ENCODE measurements at regions not wholly inside any gene's neighbourhood (a gene's known extent, or its start where the extent isn't known, plus 50 kb on each side); places are given as distances from the start of the nearest gene placed in this dataset.

- no peak for DNase-seq
- TF ChIP-seq CTCF (IDR thresholded peaks at IDR 0.05; ENCODE audit: borderline replicate concordance): no peak
- peaks cover 8% of the 10 kb centered on the region for H3K9me3 ChIP-seq (replicated peaks)
- no peak overlapping the region for H3K4me3 ChIP-seq
- H3K27ac ChIP-seq (replicated peaks): peak overlapping the region; percentile 64
- peaks cover 13% of the 10 kb centered on the region for H3K4me1 ChIP-seq
- intact Hi-C loops (cut with micrococcal nuclease): no loop called here
- no peaks in the 10 kb centered on the region for H3K27me3 ChIP-seq (ENCODE audit: low read depth)
- H3K36me3 ChIP-seq: no peaks in the 10 kb centered on the region
Observed at GRCh38 chr12:68530299-68530698, 80.4 kb upstream of the RAP1B start.

GRCh38 chr12:68530965-68531364 is 79.7 kb upstream of the RAP1B start:
- H3K9me3 ChIP-seq (replicated peaks): peaks cover 8% of the 10 kb centered on the region
- peak overlapping the region; percentile 64 for H3K27ac ChIP-seq (replicated peaks)
- H3K36me3 ChIP-seq: no peaks in the 10 kb centered on the region
- intact Hi-C loops (cut with micrococcal nuclease): no loop called here
- no peak overlapping the region for H3K4me3 ChIP-seq
- H3K27me3 ChIP-seq (ENCODE audit: low read depth): no peaks in the 10 kb centered on the region
- DNase-seq: no peak
- no peak for TF ChIP-seq CTCF (IDR thresholded peaks at IDR 0.05; ENCODE audit: borderline replicate concordance)
- H3K4me1 ChIP-seq: peaks cover 13% of the 10 kb centered on the region

DNA sequence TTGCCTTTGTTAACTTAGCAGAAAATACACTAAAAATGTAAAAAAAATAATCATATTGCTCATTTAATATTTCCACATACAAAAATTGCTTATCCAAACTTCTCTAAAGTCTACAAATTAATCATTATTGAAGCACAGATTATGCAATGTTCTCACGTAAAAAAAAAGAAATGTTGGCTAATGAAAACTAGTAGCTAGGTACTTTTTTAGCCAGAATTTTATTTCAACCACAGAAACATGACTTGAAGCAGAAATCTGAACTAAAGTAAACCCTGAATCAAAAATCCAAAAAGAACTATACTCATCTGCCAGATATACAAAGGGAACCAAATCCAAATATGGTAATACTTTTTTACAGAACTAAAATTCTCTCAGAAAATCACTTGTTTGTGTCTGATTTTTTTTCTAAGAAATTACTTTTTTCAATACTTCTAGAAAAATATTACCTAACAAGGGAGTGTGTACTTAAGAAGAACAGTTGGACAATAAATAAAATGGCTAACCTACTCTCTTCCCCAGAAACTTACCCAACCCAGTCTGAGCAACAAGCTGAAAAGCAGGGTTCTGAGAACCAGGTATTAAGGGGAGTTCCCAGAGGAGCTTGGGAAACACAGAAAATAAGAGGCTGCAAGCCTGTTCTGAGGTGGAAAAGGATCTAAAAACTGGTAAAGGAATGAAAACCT is 78.4 kb upstream of the RAP1B start:
- Histone ChIP-seq H3K27ac (replicated peaks) (peak overlapping the region; percentile 64), H3K4me1 (peaks cover 13% of the 10 kb centered on the region), H3K36me3 (no peaks in the 10 kb centered on the region), H3K9me3 (replicated peaks) (no peaks in the 10 kb centered on the region), H3K27me3 (ENCODE audit: low read depth) (no peaks in the 10 kb centered on the region), H3K4me3 (no peak overlapping the region)
- no peak for TF ChIP-seq CTCF (IDR thresholded peaks at IDR 0.05; ENCODE audit: borderline replicate concordance)
- intact Hi-C loops (cut with micrococcal nuclease): no loop called here
- DNase-seq: no peak

DNA sequence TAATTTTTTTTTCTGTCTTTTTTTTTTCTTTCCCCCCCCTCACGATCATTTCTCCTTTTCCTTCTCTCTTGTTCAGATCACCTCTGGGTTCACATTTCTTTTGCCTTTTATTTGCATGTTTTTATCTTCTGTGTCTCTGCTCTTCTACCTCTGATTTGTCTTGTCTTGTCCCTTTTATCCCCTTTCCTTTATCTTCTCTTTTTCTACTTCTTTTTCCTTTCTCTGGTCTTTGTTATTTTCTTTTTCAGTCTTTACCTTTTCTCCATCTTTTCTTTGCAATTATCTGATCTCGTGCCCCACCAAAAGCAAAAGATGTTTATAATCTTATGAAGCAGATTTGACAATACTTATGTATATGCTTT is 77.8 kb upstream of the RAP1B start:
- no peak overlapping the region for H3K4me3 ChIP-seq
- no peaks in the 10 kb centered on the region for H3K36me3 ChIP-seq
- H3K4me1 ChIP-seq: peaks cover 13% of the 10 kb centered on the region
- H3K27me3 ChIP-seq (ENCODE audit: low read depth): no peaks in the 10 kb centered on the region
- H3K9me3 ChIP-seq (replicated peaks): no peaks in the 10 kb centered on the region
- H3K27ac ChIP-seq (replicated peaks): peak overlapping the region; percentile 64
- no peak for DNase-seq
- no peak for TF ChIP-seq CTCF (IDR thresholded peaks at IDR 0.05; ENCODE audit: borderline replicate concordance)
- intact Hi-C loops (cut with micrococcal nuclease): no loop called here

- TF ChIP-seq CTCF (IDR thresholded peaks at IDR 0.05; ENCODE audit: borderline replicate concordance): no peak
- H3K4me1 ChIP-seq: peaks cover 22% of the 10 kb centered on the region
- H3K36me3 ChIP-seq: no peaks in the 10 kb centered on the region
- H3K27ac ChIP-seq (replicated peaks): no peak overlapping the region
- no peak overlapping the region for H3K4me3 ChIP-seq
- intact Hi-C loops (cut with micrococcal nuclease): no loop called here
- no peaks in the 10 kb centered on the region for H3K9me3 ChIP-seq (replicated peaks)
- no peak for DNase-seq
- no peaks in the 10 kb centered on the region for H3K27me3 ChIP-seq (ENCODE audit: low read depth)
Observed at GRCh38 chr12:68534108-68534507, 76.6 kb upstream of the RAP1B start.

Measured in left ventricle myocardium inferior (tissue), 1 donor.